GM19372 (cell line): ENCODE measurements at regions not wholly inside any gene's neighbourhood (a gene's known extent, or its start where the extent isn't known, plus 50 kb on each side); places are given as distances from the start of the nearest gene placed in this dataset.
"Not testable (repeated sequence)": the region's sequence is repeated elsewhere in the genome, so short reads cannot be mapped to it uniquely, and the experiment has no call there.

Experiments
- ATAC-seq: cut with Tn5 transposase; IDR thresholded peaks from one replicate; pipeline ENCODE4 v1.9.1; 2021; ENCODE audit warnings: mild to moderate bottlenecking, low read depth, moderate library complexity; ENCODE audit not compliant: unreplicated experiment

- no peak for ATAC-seq
Measured at GRCh38 chr2:16396986-16397385, 268.6 kb downstream of the CYRIA start.

GRCh38 chr2:16396171-16396570 is 269.5 kb downstream of the CYRIA start:
- ATAC-seq, result no peak

- ATAC-seq, result no peak
Measured at GRCh38 chr2:16395601-16396000, 270.0 kb downstream of the CYRIA start.

- ATAC-seq, result no peak
Measured at GRCh38 chr2:16394986-16395550, 270.6 kb downstream of the CYRIA start.

- no peak for ATAC-seq
Measured at GRCh38 chr2:16394072-16394985, 271.3 kb downstream of the CYRIA start.

- ATAC-seq, result no peak
Measured at GRCh38 chr2:16393500-16394071, 272.0 kb downstream of the CYRIA start.

GRCh38 chr2:16392647-16393499 is 272.8 kb downstream of the CYRIA start:
- no peak for ATAC-seq

GRCh38 chr2:16391986-16392385 is 273.6 kb downstream of the CYRIA start:
- ATAC-seq, result no peak

- no peak for ATAC-seq
Measured at GRCh38 chr2:16390561-16390960, 275.1 kb downstream of the CYRIA start.

- ATAC-seq, result no peak
Measured at GRCh38 chr2:16389611-16390010, 276.0 kb downstream of the CYRIA start.

- not testable (repeated sequence) for ATAC-seq
Measured at GRCh38 chr2:16388199-16388830, 277.3 kb downstream of the CYRIA start.

GRCh38 chr2:16387461-16387984 is 278.1 kb downstream of the CYRIA start:
- ATAC-seq, result no peak

- ATAC-seq, result no peak
Measured at GRCh38 chr2:16386431-16386830, 279.2 kb downstream of the CYRIA start.

GRCh38 chr2:16386031-16386430 is 279.6 kb downstream of the CYRIA start:
- no peak for ATAC-seq

- no peak for ATAC-seq
Measured at GRCh38 chr2:16385341-16385740, 280.3 kb downstream of the CYRIA start.

GRCh38 chr2:16383411-16383810 is 282.2 kb downstream of the CYRIA start:
- ATAC-seq, result no peak

GRCh38 chr2:16382451-16382850 is 283.2 kb downstream of the CYRIA start:
- no peak for ATAC-seq

GRCh38 chr2:16381511-16381910 is 284.1 kb downstream of the CYRIA start:
- ATAC-seq, result no peak

GRCh38 chr2:16379901-16380300 is 285.7 kb downstream of the CYRIA start:
- not testable (repeated sequence) for ATAC-seq

- not testable (repeated sequence) for ATAC-seq
Measured at GRCh38 chr2:16379061-16379460, 286.6 kb downstream of the CYRIA start.
